Ishikawa (cell line): ENCODE measurements at regions not wholly inside any gene's neighbourhood (a gene's known extent, or its start where the extent isn't known, plus 50 kb on each side); places are given as distances from the start of the nearest gene placed in this dataset.

ENCODE experiments used
- CEBPB ChIP-seq: IDR thresholded peaks from 2 replicates; pipeline ENCODE4 v1.6.1; 2012
- CREB1 ChIP-seq: IDR thresholded peaks from 2 replicates; pipeline ENCODE4 v1.6.1; 2012; ENCODE audit warnings: low read depth
- EGR1 ChIP-seq: IDR thresholded peaks from 2 replicates; pipeline ENCODE4 v1.6.1; 2012
- EP300 ChIP-seq: IDR thresholded peaks from 2 replicates; pipeline ENCODE4 v1.6.1; 2012; ENCODE audit warnings: borderline replicate concordance
- FOXM1 ChIP-seq: IDR thresholded peaks from 2 replicates; pipeline ENCODE4 v1.6.1; 2012; ENCODE audit warnings: low read depth, borderline replicate concordance
- NFIC ChIP-seq: IDR thresholded peaks from 2 replicates; pipeline ENCODE4 v1.6.1; 2012
- RAD21 ChIP-seq: IDR thresholded peaks from 2 replicates; pipeline ENCODE4 v1.6.1; 2012; ENCODE audit warnings: low read depth
- TAF1 ChIP-seq: IDR thresholded peaks from 2 replicates; pipeline ENCODE4 v1.6.1; 2012; ENCODE audit warnings: low read depth, mild to moderate bottlenecking
- TCF12 ChIP-seq: IDR thresholded peaks from 2 replicates; pipeline ENCODE4 v1.6.1; 2012; ENCODE audit warnings: low read depth
- TEAD4 ChIP-seq: IDR thresholded peaks from 2 replicates; pipeline ENCODE4 v1.6.1; 2012
- YY1 ChIP-seq: IDR thresholded peaks from 2 replicates; pipeline ENCODE4 v1.6.1; 2012; ENCODE audit warnings: low read depth
- ZBTB7A ChIP-seq: IDR thresholded peaks from 2 replicates; pipeline ENCODE4 v1.6.1; 2012; ENCODE audit warnings: low read depth
- TF ChIP-seq, protein P1 (sequence below): IDR thresholded peaks from 2 replicates; pipeline ENCODE4 v1.6.1; 2012
- TF ChIP-seq, protein P2 (sequence below): IDR thresholded peaks from 2 replicates; pipeline ENCODE4 v1.6.1; 2012
- TF ChIP-seq, protein P3 (sequence below): IDR thresholded peaks from 2 replicates; pipeline ENCODE4 v1.6.1; 2012; ENCODE audit warnings: low read depth, mild to moderate bottlenecking

DNA sequence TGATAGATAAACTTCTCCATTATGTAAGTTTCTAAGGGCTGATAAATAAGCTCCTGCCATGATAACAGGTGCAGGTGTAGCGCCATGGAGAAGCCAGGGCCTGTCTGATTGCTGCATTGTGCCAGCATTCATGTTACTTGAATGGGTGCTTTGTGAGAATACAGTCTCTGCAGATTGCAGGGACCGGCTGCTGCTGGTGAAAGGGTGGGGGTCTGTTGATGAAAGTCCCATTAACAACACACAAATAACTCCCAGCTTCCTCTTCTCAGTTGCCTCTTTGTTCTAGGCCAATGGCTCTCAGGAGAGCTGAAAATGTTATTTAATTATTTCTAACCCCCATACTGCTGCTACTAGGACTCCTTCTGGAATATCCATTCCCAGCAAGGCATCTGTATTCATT lies 77.2 kb downstream of the RTP4 start:
- TF ChIP-seq RAD21 (no peak), FOXM1 (no peak), ZBTB7A (no peak), EGR1 (no peak), CREB1 (no peak), NFIC (no peak), TCF12 (no peak), TAF1 (no peak), CEBPB (no peak), YY1 (no peak), TEAD4 (no peak), EP300 (no peak)
- TF ChIP-seq, protein P1, sequence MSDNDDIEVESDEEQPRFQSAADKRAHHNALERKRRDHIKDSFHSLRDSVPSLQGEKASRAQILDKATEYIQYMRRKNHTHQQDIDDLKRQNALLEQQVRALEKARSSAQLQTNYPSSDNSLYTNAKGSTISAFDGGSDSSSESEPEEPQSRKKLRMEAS, result no peak
- TF ChIP-seq, protein P2, sequence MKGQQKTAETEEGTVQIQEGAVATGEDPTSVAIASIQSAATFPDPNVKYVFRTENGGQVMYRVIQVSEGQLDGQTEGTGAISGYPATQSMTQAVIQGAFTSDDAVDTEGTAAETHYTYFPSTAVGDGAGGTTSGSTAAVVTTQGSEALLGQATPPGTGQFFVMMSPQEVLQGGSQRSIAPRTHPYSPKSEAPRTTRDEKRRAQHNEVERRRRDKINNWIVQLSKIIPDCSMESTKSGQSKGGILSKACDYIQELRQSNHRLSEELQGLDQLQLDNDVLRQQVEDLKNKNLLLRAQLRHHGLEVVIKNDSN, result no peak
- TF ChIP-seq, protein P3, sequence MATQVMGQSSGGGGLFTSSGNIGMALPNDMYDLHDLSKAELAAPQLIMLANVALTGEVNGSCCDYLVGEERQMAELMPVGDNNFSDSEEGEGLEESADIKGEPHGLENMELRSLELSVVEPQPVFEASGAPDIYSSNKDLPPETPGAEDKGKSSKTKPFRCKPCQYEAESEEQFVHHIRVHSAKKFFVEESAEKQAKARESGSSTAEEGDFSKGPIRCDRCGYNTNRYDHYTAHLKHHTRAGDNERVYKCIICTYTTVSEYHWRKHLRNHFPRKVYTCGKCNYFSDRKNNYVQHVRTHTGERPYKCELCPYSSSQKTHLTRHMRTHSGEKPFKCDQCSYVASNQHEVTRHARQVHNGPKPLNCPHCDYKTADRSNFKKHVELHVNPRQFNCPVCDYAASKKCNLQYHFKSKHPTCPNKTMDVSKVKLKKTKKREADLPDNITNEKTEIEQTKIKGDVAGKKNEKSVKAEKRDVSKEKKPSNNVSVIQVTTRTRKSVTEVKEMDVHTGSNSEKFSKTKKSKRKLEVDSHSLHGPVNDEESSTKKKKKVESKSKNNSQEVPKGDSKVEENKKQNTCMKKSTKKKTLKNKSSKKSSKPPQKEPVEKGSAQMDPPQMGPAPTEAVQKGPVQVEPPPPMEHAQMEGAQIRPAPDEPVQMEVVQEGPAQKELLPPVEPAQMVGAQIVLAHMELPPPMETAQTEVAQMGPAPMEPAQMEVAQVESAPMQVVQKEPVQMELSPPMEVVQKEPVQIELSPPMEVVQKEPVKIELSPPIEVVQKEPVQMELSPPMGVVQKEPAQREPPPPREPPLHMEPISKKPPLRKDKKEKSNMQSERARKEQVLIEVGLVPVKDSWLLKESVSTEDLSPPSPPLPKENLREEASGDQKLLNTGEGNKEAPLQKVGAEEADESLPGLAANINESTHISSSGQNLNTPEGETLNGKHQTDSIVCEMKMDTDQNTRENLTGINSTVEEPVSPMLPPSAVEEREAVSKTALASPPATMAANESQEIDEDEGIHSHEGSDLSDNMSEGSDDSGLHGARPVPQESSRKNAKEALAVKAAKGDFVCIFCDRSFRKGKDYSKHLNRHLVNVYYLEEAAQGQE, result no peak

- TF ChIP-seq TCF12 (no peak), CEBPB (no peak), TAF1 (no peak), FOXM1 (no peak), EGR1 (no peak), CREB1 (no peak), TEAD4 (no peak), ZBTB7A (no peak), RAD21 (no peak), EP300 (no peak), YY1 (no peak), NFIC (no peak)
- TF ChIP-seq, protein P1, result no peak
- TF ChIP-seq, protein P3, result no peak
- TF ChIP-seq, protein P2, result no peak
These were observed 66.3 kb downstream of the RTP4 start for GRCh38 chr3:187434524-187434923.

DNA sequence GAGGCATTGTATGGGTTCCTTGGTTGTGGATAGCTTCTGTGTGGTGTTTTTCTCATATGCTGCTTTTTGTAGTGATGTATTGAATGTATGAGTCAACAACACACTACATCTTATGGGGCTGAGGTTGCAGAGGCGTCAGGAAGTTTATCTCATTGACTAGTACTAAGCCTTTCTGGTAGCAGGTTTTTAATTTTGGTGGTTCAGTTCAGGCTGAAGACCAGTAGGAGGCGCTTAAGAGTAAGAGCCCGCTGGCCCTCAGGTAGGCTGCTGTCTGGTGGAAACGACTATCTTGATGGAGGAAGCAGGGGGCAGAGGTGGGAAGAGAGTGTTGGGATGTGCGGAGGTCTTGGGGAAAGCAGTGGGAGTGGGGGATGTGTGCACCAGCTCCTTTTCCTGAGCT lies 62.4 kb downstream of the RTP4 start:
- TF ChIP-seq RAD21, result no peak
- TF ChIP-seq, protein P1, result no peak
- TF ChIP-seq ZBTB7A, result no peak
